Mucosa of rectum (tissue), 2 donors: ENCODE measurements at regions not wholly inside any gene's neighbourhood (a gene's known extent, or its start where the extent isn't known, plus 50 kb on each side); places are given as distances from the start of the nearest gene placed in this dataset.

Source experiments
- H3K27ac ChIP-seq, 2 donors: one replicate each; pipeline ENCODE4 v1.7.0; 2013; ENCODE audit warnings: inconsistent platforms in 2 of 2, low read depth in 2 of 2, low read length in 2 of 2
- H3K27me3 ChIP-seq, 2 donors: one replicate each; pipeline ENCODE4 v1.7.0; 2013; ENCODE audit warnings: low read length in 2 of 2; ENCODE audit not compliant: control insufficient read depth in 2 of 2, insufficient read depth in 2 of 2
- H3K36me3 ChIP-seq, 2 donors: one replicate each; pipeline ENCODE4 v1.7.0; 2013; ENCODE audit warnings: low read length in 2 of 2; ENCODE audit not compliant: control insufficient read depth in 2 of 2, insufficient read depth in 2 of 2
- H3K4me1 ChIP-seq, 2 donors: one replicate each; pipeline ENCODE4 v1.7.0; 2013; ENCODE audit warnings: low read length in 2 of 2, mild to moderate bottlenecking in 1 of 2; ENCODE audit not compliant: control insufficient read depth in 2 of 2, insufficient read depth in 2 of 2
- H3K4me3 ChIP-seq, 2 donors: one replicate each; pipeline ENCODE4 v1.7.0; 2013; ENCODE audit warnings: low read length in 2 of 2
- H3K9ac ChIP-seq, 2 donors: one replicate each; pipeline ENCODE4 v1.7.0; 2013; ENCODE audit warnings: low read length in 2 of 2, low read depth in 1 of 2, mild to moderate bottlenecking in 1 of 2
- H3K9me3 ChIP-seq, 2 donors: one replicate each; pipeline ENCODE4 v1.7.0; 2013; ENCODE audit warnings: low read length in 2 of 2; ENCODE audit not compliant: control insufficient read depth in 2 of 2
- donor health status: healthy.
- donor health status: Normal muscosa, but diverticular disease.

- no peaks in the 10 kb centered on the region for H3K36me3 ChIP-seq
- H3K9me3 ChIP-seq, result no peaks in the 10 kb centered on the region
- no peak overlapping the region for H3K9ac ChIP-seq
- H3K27me3 ChIP-seq, result no peaks in the 10 kb centered on the region
- H3K4me1 ChIP-seq, result no peaks in the 10 kb centered on the region
- no peak overlapping the region for H3K4me3 ChIP-seq
- no peak overlapping the region for H3K27ac ChIP-seq
These were observed 663.7 kb upstream of the B3GAT1 start for GRCh38 chr11:135075740-135076139.

- Histone ChIP-seq H3K27me3 (no peaks in the 10 kb centered on the region), H3K4me1 (no peaks in the 10 kb centered on the region), H3K9ac (no peak overlapping the region), H3K4me3 (no peak overlapping the region), H3K36me3 (no peaks in the 10 kb centered on the region), H3K9me3 (no peaks in the 10 kb centered on the region), H3K27ac (no peak overlapping the region)
These were observed 662.5 kb upstream of the B3GAT1 start for GRCh38 chr11:135074397-135074998.

- H3K4me1 ChIP-seq, result no peaks in the 10 kb centered on the region
- H3K27ac ChIP-seq, result no peak overlapping the region
- no peak overlapping the region for H3K9ac ChIP-seq
- H3K27me3 ChIP-seq, result no peaks in the 10 kb centered on the region
- no peaks in the 10 kb centered on the region for H3K9me3 ChIP-seq
- no peak overlapping the region for H3K4me3 ChIP-seq
- H3K36me3 ChIP-seq, result no peaks in the 10 kb centered on the region
These were observed 661.8 kb upstream of the B3GAT1 start for GRCh38 chr11:135073870-135074269.

- H3K4me1 ChIP-seq, result no peaks in the 10 kb centered on the region
- H3K9ac ChIP-seq, result no peak overlapping the region
- no peak overlapping the region for H3K4me3 ChIP-seq
- H3K9me3 ChIP-seq, result no peaks in the 10 kb centered on the region
- H3K27me3 ChIP-seq, result no peaks in the 10 kb centered on the region
- H3K27ac ChIP-seq, result no peak overlapping the region
- H3K36me3 ChIP-seq, result no peaks in the 10 kb centered on the region
These were observed 661.3 kb upstream of the B3GAT1 start for GRCh38 chr11:135073381-135073780.

GRCh38 chr11:135069890-135070289, 657.8 kb upstream of the B3GAT1 start:
- H3K27ac ChIP-seq, result no peak overlapping the region
- no peak overlapping the region for H3K9ac ChIP-seq
- no peaks in the 10 kb centered on the region for H3K4me1 ChIP-seq
- no peak overlapping the region for H3K4me3 ChIP-seq
- H3K9me3 ChIP-seq, result no peaks in the 10 kb centered on the region
- H3K36me3 ChIP-seq, result no peaks in the 10 kb centered on the region
- no peaks in the 10 kb centered on the region for H3K27me3 ChIP-seq

- no peaks in the 10 kb centered on the region for H3K9me3 ChIP-seq
- no peak overlapping the region for H3K27ac ChIP-seq
- no peaks in the 10 kb centered on the region for H3K36me3 ChIP-seq
- no peak overlapping the region for H3K9ac ChIP-seq
- H3K27me3 ChIP-seq, result no peaks in the 10 kb centered on the region
- H3K4me3 ChIP-seq, result no peak overlapping the region
- no peaks in the 10 kb centered on the region for H3K4me1 ChIP-seq
These were observed 657.0 kb upstream of the B3GAT1 start for GRCh38 chr11:135069063-135069462.

GRCh38 chr11:135062994-135063393, 651.0 kb upstream of the B3GAT1 start:
- Histone ChIP-seq H3K4me1 (no peaks in the 10 kb centered on the region), H3K27ac (no peak overlapping the region), H3K9ac (no peak overlapping the region), H3K27me3 (no peaks in the 10 kb centered on the region), H3K4me3 (no peak overlapping the region), H3K36me3 (no peaks in the 10 kb centered on the region), H3K9me3 (peaks cover 0 to 3% of the 10 kb centered on the region in 2 donors)

GRCh38 chr11:135061166-135061565, 649.1 kb upstream of the B3GAT1 start:
- Histone ChIP-seq H3K27ac (no peak overlapping the region), H3K4me1 (no peaks in the 10 kb centered on the region), H3K36me3 (no peaks in the 10 kb centered on the region), H3K9ac (no peak overlapping the region), H3K4me3 (no peak overlapping the region), H3K27me3 (no peaks in the 10 kb centered on the region), H3K9me3 (peaks cover 0 to 3% of the 10 kb centered on the region in 2 donors)

GRCh38 chr11:135046986-135047385, 634.9 kb upstream of the B3GAT1 start:
- no peak overlapping the region for H3K27ac ChIP-seq
- no peak overlapping the region for H3K4me3 ChIP-seq
- peaks cover 3 to 4% of the 10 kb centered on the region in 2 donors for H3K27me3 ChIP-seq
- no peaks in the 10 kb centered on the region for H3K9me3 ChIP-seq
- no peak overlapping the region for H3K9ac ChIP-seq
- no peaks in the 10 kb centered on the region for H3K36me3 ChIP-seq
- no peaks in the 10 kb centered on the region for H3K4me1 ChIP-seq

- no peaks in the 10 kb centered on the region for H3K36me3 ChIP-seq
- no peak overlapping the region for H3K4me3 ChIP-seq
- H3K4me1 ChIP-seq, result no peaks in the 10 kb centered on the region
- no peak overlapping the region for H3K27ac ChIP-seq
- H3K9ac ChIP-seq, result no peak overlapping the region
- H3K9me3 ChIP-seq, result no peaks in the 10 kb centered on the region
- peaks cover 3 to 4% of the 10 kb centered on the region in 2 donors for H3K27me3 ChIP-seq
These were observed 634.5 kb upstream of the B3GAT1 start for GRCh38 chr11:135046556-135046955.

- Histone ChIP-seq H3K4me3 (no peak overlapping the region), H3K4me1 (no peaks in the 10 kb centered on the region), H3K9me3 (no peaks in the 10 kb centered on the region), H3K9ac (no peak overlapping the region), H3K27me3 (peaks cover 0 to 3% of the 10 kb centered on the region in 2 donors), H3K36me3 (no peaks in the 10 kb centered on the region), H3K27ac (no peak overlapping the region)
These were observed 631.4 kb upstream of the B3GAT1 start for GRCh38 chr11:135043434-135043833.
